Fibroblast of lung (primary cell): ENCODE measurements at regions not wholly inside any gene's neighbourhood (a gene's known extent, or its start where the extent isn't known, plus 50 kb on each side); places are given as distances from the start of the nearest gene placed in this dataset.

ENCODE experiments used
- CTCF ChIP-seq, 2 donors: IDR thresholded peaks in 1 of 2; conservative IDR thresholded peaks in 1 of 2; 1 replicate in 1 of 2; 2 replicates in 1 of 2; pipeline ENCODE4 v1.5.1; 2011 to 2012; ENCODE audit warnings: low read length in 2 of 2, control low read depth in 1 of 2, inconsistent platforms in 1 of 2, low read depth in 1 of 2, mild to moderate bottlenecking in 1 of 2
- EZH2 ChIP-seq: IDR thresholded peaks from 2 replicates; pipeline ENCODE4 v1.5.1; 2012; ENCODE audit warnings: low read length, control low read depth, mild to moderate bottlenecking; ENCODE audit errors: missing control alignments

GRCh38 chr12:18837505-18837904 lies 99.6 kb downstream of the CAPZA3 start:
- TF ChIP-seq CTCF (conservative IDR thresholded peaks at IDR 0.05 in 1 of 2, IDR thresholded peaks at IDR 0.05 in 1 of 2; ENCODE audit: low read depth in 1 of 2, low read length in 2 of 2) (no peak), EZH2 (no peak)
